ENCODE measurements at regions not wholly inside any gene's neighbourhood (a gene's known extent, or its start where the extent isn't known, plus 50 kb on each side); places are given as distances from the start of the nearest gene placed in this dataset.

DNA sequence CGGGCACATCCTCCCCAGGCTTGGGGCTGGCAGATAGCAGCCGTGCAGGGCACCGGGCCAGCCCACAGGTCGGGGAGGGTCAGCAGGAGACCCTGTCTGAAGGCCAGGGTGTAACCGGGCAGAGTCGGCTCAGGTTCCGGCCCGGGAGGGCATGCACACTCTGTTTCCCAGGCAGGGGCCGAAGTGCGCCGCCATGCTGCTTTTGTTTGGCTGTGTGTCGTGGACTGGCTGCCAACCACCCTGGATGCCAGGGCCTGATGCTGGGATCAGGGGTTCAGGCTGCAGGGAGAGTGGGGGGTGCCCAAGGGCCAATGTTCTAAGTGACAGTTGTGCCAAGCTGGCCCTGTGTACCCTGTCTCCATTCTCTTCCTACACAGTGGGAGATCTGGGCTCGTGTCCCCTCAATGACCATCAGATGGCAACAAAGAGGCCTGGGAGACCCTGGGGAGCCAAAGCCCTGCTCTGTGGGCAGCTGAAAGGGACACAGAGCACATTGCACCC lies 120.9 kb upstream of the B3GAT1 start:
- ATAC-seq = no peak
- no peak for DNase-seq
- intact Hi-C loops (cut with micrococcal nuclease) = no loop called here

DNA sequence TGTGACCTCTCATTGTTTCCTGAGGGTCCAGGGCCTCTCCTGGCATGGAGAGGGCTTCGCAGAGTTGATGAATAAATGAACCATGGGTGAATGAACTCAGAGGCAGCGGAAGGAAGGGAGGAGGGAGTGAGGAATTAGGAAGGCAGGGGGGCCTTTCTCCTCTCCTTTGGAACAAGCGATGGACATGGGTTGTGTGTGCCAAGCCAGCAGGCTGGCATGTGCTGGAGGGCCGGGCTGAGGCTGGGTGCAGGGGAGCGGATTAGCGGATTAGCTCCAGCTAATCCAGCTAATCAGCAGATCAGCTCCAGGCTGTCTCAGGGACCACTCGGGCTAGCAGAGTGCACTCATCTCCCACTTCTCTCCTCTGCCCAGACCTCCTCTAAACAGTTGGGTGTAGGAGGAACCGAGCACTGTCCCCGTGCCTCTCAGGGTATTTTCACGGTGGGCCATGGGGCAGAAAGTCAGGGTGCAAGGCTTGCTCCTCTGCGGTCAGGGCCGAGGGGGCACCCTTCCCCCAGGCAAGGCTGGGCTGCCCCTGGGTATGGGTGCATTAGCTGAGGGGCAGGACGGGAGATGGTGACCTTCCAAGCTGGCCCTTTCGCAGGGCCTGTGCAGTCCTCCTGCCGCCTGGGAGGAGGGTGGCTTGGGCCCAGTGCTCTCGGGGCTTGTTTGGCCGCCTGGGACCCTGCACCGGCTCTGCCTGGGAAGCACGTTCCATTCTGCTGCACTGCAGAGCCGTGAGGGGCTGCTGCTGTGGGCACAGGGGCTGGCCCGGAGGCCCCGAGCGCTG lies 120.3 kb upstream of the B3GAT1 start:
- no peak for DNase-seq
- ATAC-seq = no peak
- intact Hi-C loops (cut with micrococcal nuclease) = no loop called here

DNA sequence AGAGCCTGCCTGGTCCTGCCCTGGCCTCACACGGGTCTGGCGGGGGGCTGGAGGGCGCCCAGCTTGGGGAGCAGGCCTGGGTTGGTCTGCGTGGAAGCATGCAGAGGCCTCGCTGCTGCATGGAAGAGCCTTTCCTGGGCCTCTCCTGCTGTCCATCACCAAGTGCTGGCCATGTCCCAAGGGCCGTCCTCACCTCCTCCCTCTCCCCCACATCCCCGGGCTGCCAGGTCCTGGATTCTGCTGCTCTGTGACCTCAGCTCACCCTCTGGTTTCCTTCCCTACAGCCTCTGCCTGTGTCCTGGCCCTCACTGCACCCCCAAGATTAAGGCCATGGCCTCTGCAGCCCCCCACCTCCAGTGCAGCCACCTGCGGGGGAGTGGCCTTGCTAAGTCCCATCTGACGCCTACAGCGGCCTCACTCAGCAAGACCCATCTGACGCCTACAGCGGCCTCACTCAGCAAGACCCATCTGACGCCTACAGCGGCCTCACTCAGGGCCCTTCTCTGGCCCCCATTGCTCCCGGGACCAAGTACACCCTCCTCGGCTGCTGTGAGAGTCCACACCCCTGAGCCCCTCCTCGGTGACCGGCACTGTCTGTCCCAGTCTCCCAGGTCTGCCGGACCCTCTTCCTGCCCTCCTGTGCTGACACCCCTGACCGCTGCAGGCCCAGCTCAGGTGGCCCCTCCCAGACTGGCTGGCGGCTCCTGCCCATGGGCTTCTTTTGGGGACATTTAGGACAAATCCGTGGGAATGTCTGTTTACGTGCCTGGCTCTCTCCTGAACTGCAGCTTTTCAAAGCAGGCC lies 119.5 kb upstream of the B3GAT1 start:
- intact Hi-C loops (cut with micrococcal nuclease) = no loop called here
- DNase-seq = peak; percentile 60
- peak; percentile 77 for ATAC-seq

DNA sequence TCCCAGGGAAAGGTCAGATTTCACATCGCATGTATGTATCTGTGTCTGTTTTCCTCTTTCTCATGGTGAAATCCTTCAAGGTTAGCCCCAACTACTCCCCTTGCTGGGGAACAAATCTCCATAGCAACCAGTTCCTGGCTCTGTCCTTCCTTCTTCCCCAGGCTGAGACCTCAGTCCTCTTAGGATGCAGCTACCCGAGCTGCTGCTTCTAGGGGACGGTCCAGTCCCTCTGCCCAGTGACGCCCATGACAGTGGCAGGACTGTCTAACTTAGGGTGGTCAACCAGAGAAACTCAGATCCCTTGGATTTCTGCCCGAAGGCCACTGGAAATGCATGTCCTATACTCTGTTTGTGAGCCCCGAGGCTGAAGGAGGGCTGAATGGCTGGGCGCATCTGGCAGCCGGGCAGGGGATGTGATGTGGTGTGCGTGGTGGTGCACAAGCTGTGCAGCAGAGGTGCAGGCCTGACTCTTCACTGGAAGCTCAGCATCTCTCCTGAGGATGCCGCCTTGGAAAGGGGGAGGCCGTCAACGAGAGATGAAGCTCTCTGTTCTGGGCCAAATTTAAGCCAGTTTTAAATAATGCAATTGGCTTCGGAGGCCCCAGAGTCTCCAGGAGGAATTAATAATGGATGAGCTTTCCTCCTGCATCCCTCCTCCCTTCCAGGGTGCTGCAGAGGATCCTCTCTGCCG lies 118.7 kb upstream of the B3GAT1 start:
- DNase-seq = no peak
- intact Hi-C loops (cut with micrococcal nuclease) = no loop called here

DNA sequence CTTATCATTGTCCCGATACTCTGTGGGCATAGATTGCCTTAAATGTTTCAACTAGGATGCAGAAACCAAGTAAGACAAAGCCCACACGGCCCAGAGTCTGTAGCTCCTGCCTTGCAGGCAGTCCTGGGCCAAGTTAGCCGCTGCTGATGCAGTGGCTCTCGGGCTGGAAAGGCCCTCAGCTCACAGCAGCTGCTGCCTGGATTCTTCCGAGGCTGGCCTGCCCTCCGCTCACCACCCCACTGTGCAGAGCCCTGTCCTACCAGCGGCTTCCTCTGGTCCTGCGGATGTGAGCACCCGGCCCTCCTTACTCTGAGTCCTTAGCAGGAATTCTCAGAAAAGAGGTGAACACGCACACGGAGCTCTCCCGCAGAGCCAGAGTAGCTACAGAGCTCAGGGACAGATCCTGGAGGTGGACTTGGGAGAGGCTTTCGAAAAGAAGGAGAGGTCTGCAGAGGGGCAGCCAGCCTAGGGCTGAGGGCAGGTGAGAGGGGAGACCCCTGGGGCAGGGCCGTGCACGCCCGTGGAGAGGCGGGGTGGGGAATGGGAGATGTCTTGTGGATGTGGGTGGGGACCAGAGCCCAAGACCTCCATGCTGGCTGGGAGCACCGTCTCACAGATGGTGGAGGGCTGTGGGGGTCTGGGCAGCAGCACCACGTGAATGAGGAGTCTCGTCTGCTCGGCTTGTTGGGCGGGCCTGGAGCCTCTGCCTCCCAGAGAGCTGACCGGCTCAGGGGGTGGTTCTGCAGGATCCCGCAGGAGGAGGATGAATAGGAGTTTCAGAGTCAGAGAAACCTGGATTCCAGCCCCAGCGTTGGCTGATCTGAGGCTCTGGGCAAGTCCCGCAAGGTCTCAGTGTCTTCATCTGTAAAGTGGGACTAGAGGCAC lies 117.4 kb upstream of the B3GAT1 start:
- no peak for DNase-seq

More for the DNA sequence above, 118.7 kb upstream of the B3GAT1 start:
- no peak for ATAC-seq

DNA sequence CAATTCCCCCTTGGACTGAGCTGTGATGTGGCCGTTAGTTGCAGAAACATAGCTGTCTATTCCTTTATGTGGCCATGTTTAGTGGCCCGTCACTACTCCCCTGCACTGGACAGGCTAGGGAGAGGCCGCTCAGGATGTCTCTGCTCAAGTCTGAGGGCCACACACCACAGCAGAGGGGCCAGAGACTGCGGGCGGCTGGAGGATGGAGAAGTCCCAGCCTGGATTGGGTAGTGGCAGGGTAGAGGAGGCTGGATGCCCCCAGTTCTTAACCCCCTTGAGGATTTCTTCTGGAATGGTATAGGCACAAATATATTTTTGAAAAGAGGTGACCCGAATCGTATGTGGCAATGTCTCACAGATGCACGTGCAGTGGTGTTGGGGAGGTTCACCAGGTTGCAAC lies 116.4 kb upstream of the B3GAT1 start:
- intact Hi-C loops (cut with micrococcal nuclease) = no loop called here
- no peak for DNase-seq
- no peak for ATAC-seq

More for the DNA sequence above, 117.4 kb upstream of the B3GAT1 start:
- ATAC-seq = no peak
- intact Hi-C loops (cut with micrococcal nuclease) = no loop called here

DNA sequence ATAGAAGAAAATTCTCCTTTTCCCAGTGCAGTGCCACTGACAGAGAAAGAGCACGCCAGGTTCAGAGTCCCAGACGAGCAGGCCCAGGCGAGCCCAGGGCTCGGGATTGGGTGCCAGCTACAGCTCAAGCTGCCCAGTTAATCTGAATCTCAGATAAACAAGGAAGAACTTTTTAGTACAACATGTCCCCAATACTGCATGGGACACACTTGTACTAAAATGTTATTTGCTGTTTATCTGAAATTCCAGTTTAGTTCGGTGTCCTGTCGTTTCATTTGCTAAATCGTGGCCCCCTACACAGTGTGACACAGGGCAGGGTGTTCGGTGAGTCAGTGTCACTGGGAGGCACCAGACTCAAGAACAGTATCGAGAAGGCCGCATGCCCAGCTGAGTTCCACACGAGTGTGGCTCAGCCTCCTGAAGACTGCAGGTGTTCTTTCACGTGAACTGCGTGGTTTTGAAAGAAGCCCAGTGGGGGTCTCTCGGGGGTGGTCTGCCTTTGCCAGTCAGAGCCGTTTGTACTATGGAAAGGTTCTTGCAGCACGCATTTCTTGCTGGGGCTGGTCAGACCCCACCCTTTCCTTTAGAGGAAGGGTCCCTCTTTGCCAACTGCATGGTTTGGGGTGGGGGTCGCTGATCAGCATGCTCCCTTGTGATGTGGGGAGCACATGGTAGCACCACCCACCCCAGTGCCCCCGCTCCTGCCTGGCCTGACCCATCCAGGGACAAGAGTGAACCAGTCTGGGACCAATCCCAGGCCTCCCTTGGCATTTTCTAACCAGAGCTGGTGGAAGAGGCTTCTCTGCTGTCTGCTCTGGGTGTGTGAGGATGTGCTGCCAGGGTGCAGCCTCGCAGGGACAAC lies 115.6 kb upstream of the B3GAT1 start:
- intact Hi-C loops (cut with micrococcal nuclease) = no loop called here
- no peak for DNase-seq
- no peak for ATAC-seq

DNA sequence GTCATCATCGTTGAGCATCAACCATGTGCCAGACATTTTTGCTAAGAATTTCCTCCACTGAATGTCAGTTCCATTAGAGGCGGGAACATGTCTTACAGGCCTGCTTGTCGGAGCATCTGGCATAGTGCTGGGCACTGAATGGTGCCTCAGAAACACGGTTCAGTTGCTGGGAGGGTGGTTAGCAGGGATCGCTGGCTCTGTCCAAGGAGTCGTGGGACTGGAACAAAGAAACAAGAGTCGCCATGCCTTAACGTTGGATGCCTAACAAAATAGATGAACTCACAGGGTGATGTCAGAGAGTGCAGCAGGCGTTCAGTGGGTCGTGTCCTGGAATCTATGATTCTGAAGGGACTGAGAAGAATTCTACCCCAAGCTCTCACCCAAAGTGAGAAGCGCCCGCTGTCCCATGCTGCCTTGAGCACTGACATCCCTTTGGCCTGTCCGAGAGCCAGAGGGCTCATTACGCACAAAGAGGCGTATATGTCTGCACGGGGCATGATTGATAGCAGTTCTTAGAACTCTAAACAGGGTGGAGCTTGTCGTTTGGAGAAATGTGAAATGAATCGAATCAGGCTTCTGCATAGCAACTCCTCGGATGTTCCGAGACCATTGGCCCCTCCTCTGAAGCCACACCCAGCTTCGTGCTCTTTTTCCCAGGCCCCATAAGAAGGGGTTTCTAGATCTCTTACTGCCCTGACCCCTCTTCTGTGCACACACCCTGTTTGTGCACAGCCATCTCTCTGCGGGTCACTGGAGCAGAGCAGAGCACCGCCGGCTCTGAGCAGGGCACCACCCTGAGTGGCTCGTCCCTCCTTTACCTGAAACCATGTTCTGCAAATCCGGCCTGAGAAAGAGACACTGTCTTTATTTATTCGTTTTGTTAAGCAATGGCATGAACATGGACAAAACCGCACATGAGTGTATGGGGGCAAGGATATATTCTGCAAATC lies 113.1 kb upstream of the B3GAT1 start:
- no peak for ATAC-seq
- intact Hi-C loops (cut with micrococcal nuclease) = no loop called here

DNA sequence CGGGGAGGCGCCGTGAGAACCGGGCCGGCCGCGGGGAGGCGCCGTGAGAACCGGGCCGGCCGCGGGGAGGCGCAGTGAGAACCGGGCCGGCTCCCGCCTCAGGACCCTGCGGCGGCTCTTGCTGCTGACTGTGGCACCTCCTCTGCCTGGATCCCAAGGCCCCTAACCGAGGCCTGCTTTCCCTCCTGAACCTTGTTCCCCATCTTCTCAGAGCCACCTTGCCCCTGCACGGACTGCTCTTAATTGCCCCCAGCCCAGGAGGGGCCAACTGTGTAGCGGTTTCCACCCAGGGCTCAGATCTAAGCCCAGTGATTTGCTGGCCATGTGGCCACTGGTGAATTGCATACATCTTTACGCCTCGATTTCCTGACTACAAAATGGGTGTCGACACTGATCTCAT lies 112.2 kb upstream of the B3GAT1 start:
- intact Hi-C loops (cut with micrococcal nuclease) = no loop called here

More for the DNA sequence above, 113.1 kb upstream of the B3GAT1 start:
- no peak for DNase-seq

DNA sequence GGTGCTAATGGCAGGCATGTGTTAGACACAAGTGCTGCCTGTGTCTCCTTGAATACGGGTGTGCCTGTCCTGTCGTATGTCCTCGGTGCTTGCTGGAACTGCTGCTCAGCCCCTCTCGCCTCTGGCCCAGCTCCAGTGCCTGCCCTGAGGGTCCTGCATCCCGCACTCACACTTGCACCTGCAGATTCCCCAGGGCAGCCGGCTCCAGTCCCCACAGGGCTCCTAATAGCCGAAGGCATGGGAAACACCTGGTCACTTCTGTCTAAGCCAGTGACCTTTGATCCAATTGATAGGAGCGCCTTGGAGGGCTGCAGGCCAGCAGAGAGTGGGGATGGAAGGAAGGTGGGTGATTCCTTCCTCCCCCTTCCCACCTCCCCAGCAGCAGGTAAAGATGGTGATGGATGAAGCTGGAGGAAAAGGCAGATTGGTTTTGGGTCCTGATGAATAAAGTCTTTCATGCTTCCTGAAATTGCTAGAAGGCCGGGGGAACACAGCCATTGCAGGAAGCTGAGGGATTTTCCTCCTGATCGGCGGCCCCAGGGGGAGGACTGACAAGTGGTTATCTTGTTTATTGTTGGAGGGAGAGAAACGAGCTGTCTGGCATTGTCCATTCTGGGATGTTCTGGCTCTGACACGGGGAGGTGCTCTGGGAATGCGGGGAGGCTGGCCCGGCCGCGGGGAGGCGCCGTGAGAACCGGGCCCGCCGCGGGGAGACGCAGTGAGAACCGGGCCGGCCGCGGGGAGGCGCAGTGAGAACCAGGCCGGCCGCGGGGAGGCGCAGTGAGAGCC lies 110.9 kb upstream of the B3GAT1 start:
- intact Hi-C loops (cut with micrococcal nuclease) = no loop called here
- DNase-seq (no peak), ATAC-seq (no peak)

More for the DNA sequence above, 112.2 kb upstream of the B3GAT1 start:
- DNase-seq (no peak), ATAC-seq (no peak)

DNA sequence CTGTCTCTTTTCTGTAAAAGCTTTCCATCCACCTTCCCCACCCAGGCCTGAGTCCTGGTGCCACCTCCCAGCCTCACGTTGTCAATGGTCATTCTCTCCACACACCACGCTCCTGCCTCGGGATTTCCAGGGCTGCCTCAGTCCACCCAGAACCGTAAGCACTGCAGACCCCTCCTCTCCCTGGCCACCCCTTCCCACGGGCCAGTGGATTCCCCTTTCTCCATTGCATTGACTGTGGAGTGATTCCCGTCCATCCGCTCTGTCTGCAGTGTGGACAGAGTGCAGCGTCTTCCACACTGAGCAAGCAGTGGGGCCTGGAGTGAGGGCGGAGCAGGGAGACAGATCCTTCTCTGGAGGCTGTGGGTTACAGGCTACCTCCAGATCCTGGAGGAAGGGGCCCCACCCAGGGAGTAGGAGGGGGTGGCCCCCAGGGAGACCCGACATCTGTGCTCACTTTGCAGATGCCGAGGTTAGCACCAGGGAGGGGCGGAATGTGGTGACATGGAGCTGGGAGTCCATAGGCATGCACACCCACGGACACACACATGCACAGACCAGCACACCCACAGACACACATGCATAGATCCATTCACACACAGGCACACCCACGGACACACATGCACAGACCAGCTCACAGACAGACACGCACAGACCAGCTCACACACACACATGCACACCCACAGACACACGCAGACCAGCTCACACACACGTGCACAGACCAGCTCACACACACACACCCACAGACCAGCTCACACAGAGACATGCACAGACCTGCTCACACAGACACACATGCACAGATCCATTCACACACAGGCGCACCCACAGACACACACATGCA lies 109.6 kb upstream of the B3GAT1 start:
- intact Hi-C loops (cut with micrococcal nuclease) = no loop called here
- ATAC-seq = no peak
- no peak for DNase-seq

DNA sequence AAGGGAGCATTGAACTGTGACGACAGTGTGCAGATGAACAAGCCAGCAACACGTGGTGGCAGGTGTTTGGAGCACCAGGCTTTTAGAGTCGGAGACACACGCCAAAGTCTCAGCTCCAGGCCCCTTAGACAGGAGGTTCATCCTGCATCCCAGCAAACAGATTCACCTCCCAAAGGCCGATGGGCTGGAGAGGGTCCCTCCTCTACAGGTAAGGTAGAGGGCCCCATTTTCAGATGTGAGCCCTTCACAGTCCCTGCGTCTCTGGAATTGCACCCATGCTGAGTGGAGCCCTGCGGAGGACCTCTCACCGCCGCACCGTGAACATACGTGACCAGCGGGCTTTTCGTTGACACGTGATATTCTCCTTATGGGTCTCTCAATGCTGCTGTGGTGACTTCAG lies 109.0 kb upstream of the B3GAT1 start:
- DNase-seq = no peak
- no peak for ATAC-seq
- intact Hi-C loops (cut with micrococcal nuclease) = no loop called here

DNA sequence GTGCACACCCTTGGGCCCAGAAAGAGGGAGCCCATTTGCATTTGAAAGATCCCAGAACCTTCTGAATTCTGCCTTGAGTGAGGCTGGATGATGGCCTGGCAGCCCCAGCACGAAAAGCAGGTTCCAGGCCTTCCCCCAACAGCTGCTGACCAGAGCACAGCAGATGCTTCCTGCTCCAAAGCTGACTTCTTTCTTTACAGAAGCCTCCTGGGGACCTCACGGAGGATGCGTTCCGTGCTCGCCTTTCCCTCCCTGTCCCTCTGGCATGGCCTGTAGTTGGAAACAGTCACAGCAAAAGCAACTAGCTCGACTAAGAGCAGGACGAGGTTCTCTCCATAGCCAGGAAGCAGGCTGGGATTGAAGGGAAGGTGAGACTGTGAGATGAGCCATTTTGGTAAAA lies 107.7 kb upstream of the B3GAT1 start:
- ATAC-seq (peak; percentile 19), DNase-seq (no peak)
- intact Hi-C loops (cut with micrococcal nuclease) = no loop called here

DNA sequence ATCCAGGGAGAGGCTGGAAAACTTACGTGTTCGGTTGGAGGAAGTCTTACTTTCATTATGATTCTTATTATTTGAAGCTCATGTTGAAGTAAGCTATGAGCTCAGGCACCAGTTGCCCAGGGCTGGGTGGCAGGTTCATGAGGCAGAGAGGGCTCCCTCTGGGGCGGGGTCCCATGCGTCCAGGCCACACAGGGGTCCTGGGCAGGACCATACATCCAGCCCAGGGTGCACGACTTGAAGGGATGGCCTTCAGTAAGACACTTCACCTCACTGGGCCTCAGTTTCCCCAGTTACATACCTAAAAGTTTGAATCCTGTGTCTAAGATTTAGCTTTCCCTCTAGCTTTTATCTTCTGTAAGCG lies 107.3 kb upstream of the B3GAT1 start:
- DNase-seq = no peak

DNA sequence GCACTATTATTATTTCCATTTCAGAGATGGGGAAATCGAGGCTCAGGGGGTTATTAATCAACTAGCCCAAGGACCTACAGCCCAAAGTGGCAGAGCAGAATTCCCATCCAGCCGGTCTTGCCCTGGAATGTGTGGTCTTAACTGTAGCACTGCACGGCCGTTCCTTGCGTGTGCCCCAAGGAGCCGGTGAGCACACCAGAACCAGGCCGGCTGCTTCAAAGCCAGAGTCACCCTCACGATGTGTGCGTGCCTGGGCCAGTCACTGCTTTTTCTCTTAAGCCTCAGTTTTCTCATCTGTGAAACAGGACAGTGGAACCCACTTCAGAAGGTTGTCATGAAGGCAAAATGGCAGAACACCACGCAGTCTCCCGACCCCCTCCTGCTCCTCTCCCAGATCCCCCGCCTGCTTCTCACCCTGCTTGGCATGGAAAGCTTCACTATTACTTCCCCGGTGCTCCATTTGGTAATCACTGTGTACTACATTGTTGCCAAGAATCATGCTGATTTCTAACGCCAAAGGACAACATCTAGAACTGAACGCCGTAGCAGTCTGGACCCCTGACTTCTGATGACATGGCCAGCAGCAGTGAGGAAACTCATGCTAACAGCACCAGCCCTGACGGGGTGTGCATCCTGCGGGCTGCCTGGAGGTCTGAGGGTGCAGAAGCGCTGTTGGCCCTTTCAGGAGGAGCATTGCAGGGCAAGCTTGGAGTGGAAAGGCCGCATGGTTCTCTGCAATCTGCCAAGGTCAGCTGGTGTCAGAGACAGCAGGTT lies 106.8 kb upstream of the B3GAT1 start:
- intact Hi-C loops (cut with micrococcal nuclease) = no loop called here
- DNase-seq (peak; percentile 9), ATAC-seq (no peak)

More for the DNA sequence above, 107.3 kb upstream of the B3GAT1 start:
- intact Hi-C loops (cut with micrococcal nuclease) = no loop called here
- ATAC-seq = no peak
